ENCODE measurements at regions not wholly inside any gene's neighbourhood (a gene's known extent, or its start where the extent isn't known, plus 50 kb on each side); places are given as distances from the start of the nearest gene placed in this dataset.

DNA sequence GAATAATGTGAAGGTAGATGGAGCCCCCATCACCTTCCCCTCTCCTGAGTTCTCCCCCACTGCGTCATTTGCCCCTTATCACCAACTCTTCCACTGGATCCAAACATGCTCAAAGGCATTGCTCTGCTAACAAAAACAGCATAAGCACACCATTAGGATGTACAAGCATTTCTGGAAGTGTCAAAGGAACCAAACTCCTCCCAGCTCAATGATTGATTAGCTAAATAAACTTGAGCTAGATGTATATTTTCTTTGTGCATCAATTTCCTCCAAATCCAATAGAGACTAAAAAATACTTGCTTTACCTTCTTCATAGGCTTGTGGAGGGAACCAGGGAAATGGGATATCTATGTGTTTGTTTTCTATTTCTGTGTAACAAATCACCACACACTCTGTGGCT is 248.4 kb upstream of the JARID2 start:
- intact Hi-C loops (cut with DNase I) = no loop called here
- WGBS, 2 donors = 96 to 97% methylated on average over 1 of the region's 1 CpG
- peak; percentile 2 for DNase-seq

DNA sequence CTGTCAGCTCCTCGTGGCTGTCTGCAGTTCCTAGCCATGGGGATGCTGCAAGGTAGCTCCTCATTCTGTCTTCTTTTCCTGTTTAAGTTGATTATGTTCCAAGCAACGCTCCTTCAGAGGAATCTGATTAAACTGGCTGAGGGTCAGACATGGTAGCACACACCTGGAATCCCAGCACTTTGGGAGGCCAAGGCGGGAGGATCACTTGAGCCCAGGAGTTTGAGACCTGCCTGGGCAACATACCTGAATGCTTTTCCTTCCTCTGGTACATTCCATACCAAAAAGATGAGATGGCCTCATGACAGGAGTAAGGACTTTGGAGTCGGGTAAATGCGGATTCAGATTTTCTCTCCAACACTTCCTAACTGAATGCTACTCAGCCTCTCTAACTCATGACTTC is 246.8 kb upstream of the JARID2 start:
- Histone ChIP-seq H3K9me3 (no peaks in the 10 kb centered on the region), H3K4me1 (no peaks in the 10 kb centered on the region), H3K27me3 (no peaks in the 10 kb centered on the region), H3K4me3 (no peak overlapping the region), H3K36me3 (no peaks in the 10 kb centered on the region), H3K27ac (no peak overlapping the region)
- no peak for DNase-seq
- TF ChIP-seq EP300 (IDR thresholded peaks at IDR 0.05) (no peak), POLR2AphosphoS5 (IDR thresholded peaks at IDR 0.05) (no peak), POLR2A (IDR thresholded peaks at IDR 0.05) (no peak)
- TF ChIP-seq, protein P1, sequence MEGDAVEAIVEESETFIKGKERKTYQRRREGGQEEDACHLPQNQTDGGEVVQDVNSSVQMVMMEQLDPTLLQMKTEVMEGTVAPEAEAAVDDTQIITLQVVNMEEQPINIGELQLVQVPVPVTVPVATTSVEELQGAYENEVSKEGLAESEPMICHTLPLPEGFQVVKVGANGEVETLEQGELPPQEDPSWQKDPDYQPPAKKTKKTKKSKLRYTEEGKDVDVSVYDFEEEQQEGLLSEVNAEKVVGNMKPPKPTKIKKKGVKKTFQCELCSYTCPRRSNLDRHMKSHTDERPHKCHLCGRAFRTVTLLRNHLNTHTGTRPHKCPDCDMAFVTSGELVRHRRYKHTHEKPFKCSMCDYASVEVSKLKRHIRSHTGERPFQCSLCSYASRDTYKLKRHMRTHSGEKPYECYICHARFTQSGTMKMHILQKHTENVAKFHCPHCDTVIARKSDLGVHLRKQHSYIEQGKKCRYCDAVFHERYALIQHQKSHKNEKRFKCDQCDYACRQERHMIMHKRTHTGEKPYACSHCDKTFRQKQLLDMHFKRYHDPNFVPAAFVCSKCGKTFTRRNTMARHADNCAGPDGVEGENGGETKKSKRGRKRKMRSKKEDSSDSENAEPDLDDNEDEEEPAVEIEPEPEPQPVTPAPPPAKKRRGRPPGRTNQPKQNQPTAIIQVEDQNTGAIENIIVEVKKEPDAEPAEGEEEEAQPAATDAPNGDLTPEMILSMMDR (IDR thresholded peaks at IDR 0.05) = no peak
- intact Hi-C loops (cut with DNase I) = no loop called here
- WGBS, 2 donors = 87 to 93% methylated on average over 5 of the region's 5 CpGs

More for the DNA sequence above, 248.4 kb upstream of the JARID2 start:
- H3K9me3 ChIP-seq = no peaks in the 10 kb centered on the region
- TF ChIP-seq EP300 (IDR thresholded peaks at IDR 0.05) = no peak
- TF ChIP-seq POLR2A (IDR thresholded peaks at IDR 0.05) = no peak
- H3K4me1 ChIP-seq = no peaks in the 10 kb centered on the region
- no peak overlapping the region for H3K27ac ChIP-seq
- H3K4me3 ChIP-seq = no peak overlapping the region
- H3K36me3 ChIP-seq = no peaks in the 10 kb centered on the region
- no peaks in the 10 kb centered on the region for H3K27me3 ChIP-seq

DNA sequence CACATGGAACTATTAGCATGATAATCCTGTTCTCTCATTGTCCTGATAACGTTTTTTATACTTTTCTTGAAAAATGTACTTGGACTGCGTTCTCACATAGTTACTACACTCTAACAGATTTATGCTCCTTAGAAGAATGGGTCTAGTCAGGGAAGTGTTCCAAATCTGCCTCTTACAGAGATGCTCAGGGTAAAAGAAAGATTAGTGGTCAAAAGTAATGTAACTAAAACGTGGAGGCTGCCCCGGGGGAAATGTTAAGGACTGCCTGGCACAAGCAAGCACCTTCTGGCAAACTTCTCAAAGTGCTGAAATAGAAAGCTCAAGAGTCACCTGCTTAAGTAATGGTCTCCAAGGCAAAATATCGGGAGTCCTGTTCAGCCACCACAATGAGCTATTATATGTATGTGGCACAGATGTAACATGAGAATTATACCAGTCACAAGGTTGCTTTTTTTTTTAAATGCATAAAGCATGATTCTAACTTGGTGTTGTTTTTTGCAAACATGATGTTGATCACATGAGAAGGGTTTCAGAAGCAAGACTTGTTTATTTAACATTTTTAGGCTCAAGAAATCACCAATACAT is 244.5 kb upstream of the JARID2 start:
- WGBS, 2 donors = 84 to 91% methylated on average over 5 of the region's 5 CpGs
- DNase-seq = no peak
- no peak overlapping the region for H3K27ac ChIP-seq
- intact Hi-C loops (cut with DNase I) = no loop called here
- H3K36me3 ChIP-seq = no peaks in the 10 kb centered on the region
- no peaks in the 10 kb centered on the region for H3K4me1 ChIP-seq
- TF ChIP-seq, protein P1 (IDR thresholded peaks at IDR 0.05) = no peak
- TF ChIP-seq EP300 (IDR thresholded peaks at IDR 0.05) (no peak), POLR2A (IDR thresholded peaks at IDR 0.05) (no peak)
- H3K9me3 ChIP-seq = no peaks in the 10 kb centered on the region
- no peak overlapping the region for H3K4me3 ChIP-seq
- no peaks in the 10 kb centered on the region for H3K27me3 ChIP-seq

DNA sequence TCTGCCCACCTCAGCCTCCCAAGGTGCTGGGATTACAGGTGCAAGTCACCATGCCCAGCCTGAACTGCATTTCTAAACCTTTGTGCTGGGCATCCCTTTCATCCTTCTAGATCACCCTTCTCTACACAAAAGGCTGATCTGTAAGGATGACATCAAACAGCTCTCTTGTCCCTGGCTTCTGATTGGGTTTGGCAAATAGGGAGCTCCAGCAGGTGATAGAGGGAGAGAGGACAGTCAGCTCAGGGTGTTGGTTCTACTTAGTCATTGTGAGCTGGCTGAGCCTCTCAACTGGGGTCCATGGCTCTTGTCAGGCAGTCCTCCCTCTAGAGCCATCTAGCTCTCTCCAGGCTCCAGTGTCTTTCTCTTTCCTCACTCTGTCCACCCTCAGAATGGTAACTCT is 237.6 kb upstream of the JARID2 start:
- no peak overlapping the region for H3K4me3 ChIP-seq
- intact Hi-C loops (cut with DNase I) = no loop called here
- no peaks in the 10 kb centered on the region for H3K9me3 ChIP-seq
- H3K36me3 ChIP-seq = no peaks in the 10 kb centered on the region
- no peak for DNase-seq
- no peak overlapping the region for H3K27ac ChIP-seq
- H3K27me3 ChIP-seq = no peaks in the 10 kb centered on the region
- no peaks in the 10 kb centered on the region for H3K4me1 ChIP-seq
- no peak for TF ChIP-seq EP300 (IDR thresholded peaks at IDR 0.05)
- TF ChIP-seq POLR2A (IDR thresholded peaks at IDR 0.05) = no peak
- TF ChIP-seq POLR2AphosphoS5 (IDR thresholded peaks at IDR 0.05) = no peak
- TF ChIP-seq, protein P1 (IDR thresholded peaks at IDR 0.05) = no peak

- no peaks in the 10 kb centered on the region for H3K9me3 ChIP-seq
- no peak overlapping the region for H3K27ac ChIP-seq
- WGBS, 2 donors = 90 to 91% methylated on average over 1 of the region's 1 CpG
- intact Hi-C loops (cut with DNase I) = no loop called here
- no peaks in the 10 kb centered on the region for H3K4me1 ChIP-seq
- H3K36me3 ChIP-seq = no peaks in the 10 kb centered on the region
- TF ChIP-seq EP300 (IDR thresholded peaks at IDR 0.05) = no peak
- TF ChIP-seq POLR2AphosphoS5 (IDR thresholded peaks at IDR 0.05) = no peak
- TF ChIP-seq, protein P1 (IDR thresholded peaks at IDR 0.05) = no peak
- no peak for TF ChIP-seq POLR2A (IDR thresholded peaks at IDR 0.05)
- no peak for DNase-seq
- H3K27me3 ChIP-seq = no peaks in the 10 kb centered on the region
- H3K4me3 ChIP-seq = no peak overlapping the region
Measured at GRCh38 chr6:15014958-15015357, 230.9 kb upstream of the JARID2 start.

Measured in sigmoid colon (tissue), 6 donors.